ENCODE measurements at regions not wholly inside any gene's neighbourhood (a gene's known extent, or its start where the extent isn't known, plus 50 kb on each side); places are given as distances from the start of the nearest gene placed in this dataset.

DNA sequence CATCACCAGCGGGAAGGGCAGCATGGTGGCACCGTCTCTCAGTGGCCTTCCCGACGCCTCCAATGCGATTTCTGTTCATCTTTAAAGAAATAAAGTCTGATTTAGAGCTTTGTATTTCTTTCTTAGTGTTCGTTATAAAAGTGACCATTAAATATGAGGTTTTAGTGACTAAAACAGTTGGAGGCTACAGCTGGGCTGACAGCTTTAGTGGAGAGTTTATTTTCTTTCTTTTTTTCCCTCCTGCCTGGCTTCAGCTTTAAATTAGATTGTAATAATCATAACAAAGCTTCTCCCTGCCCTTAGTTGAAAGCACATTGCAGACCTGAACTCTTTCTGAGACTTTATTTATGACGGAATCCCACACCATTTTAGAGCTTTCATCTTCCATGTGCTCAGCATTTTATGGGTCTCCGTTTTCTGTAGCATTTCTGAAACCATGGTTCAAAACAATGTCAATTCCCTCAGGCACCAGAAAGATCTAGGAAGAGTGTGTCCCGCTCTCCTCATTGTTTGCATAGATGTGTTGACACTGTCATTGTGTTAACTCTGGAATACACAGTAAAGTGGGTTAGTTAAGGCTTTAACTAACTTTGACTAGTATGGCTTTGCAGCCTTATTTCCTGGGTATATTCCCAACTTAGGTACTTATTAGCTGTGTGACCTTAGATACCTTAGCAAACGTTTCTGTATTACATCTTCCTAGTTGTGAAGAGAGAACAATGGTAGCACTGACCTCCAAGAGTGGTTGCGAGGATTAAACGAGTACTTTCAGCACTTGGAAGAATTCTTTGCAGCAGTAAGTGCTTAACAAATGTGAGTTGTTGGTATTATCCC, 97.4 kb upstream of the PGRMC2 start:
- no peak for TF ChIP-seq CTCF (IDR thresholded peaks at IDR 0.05)
- TF ChIP-seq POLR2AphosphoS5 (IDR thresholded peaks at IDR 0.05): no peak
- TF ChIP-seq POLR2A (IDR thresholded peaks at IDR 0.05): no peak

Data from breast epithelium (tissue), 3 donors.